Right lobe of liver (tissue), 4 donors: ENCODE measurements at regions not wholly inside any gene's neighbourhood (a gene's known extent, or its start where the extent isn't known, plus 50 kb on each side); places are given as distances from the start of the nearest gene placed in this dataset.

Source experiments
- CTCF ChIP-seq, 4 donors: fragments of 200-600 bp in 3 of 4; fragments of 450-650 bp in 1 of 4; IDR thresholded peaks; one replicate each; pipeline versions ENCODE4 v1.5.1 to v1.8.0; 2016 to 2022; ENCODE audit warnings: antibody characterized with exemption in 4 of 4, mild to moderate bottlenecking in 2 of 4
- POLR2A ChIP-seq: fragments of 450-650 bp; IDR thresholded peaks from one replicate; pipeline ENCODE4 v1.6.1; 2017; ENCODE audit warnings: antibody characterized with exemption, mild to moderate bottlenecking
- donor health status: DM: no; HTN: no; CAD: no.
- donor health status: DM: no; HTN: no; CAD: no.
- donor health status: DM: no; HTN: yes; CAD: no.

- no peak for TF ChIP-seq CTCF (IDR thresholded peaks at IDR 0.05)
- TF ChIP-seq POLR2A, result no peak
Observed at GRCh38 chr5:68435611-68436010, 220.1 kb downstream of the PIK3R1 start.
